ENCODE measurements at regions not wholly inside any gene's neighbourhood (a gene's known extent, or its start where the extent isn't known, plus 50 kb on each side); places are given as distances from the start of the nearest gene placed in this dataset.

DNA sequence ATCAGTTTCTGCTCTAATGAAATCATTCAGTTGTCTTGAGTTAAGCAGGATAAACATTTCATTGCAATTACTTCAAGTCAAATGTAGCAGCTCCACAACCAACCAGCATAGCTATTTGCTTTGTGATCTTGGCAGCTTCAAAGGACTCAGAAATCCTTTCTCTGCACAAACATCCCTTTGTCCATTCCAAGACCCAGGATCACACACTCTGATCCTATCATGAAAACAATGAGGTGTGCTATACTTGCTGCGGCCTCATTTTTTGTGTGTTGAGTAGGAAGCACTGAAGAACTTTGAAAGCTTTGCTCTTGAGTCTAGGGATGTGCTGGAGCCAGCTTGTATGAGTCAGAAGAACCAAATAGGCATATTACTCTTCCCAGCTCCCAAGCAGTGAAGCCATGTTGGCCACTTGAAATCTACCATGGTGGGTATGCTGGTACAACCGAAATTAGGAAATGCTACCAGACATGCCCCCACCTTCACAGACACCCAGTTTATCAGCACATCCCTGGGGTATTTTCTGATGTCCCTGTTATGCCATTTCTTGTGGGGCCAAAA lies 199.4 kb upstream of the PRSS58 start (continued):
- TF ChIP-seq, protein P1, sequence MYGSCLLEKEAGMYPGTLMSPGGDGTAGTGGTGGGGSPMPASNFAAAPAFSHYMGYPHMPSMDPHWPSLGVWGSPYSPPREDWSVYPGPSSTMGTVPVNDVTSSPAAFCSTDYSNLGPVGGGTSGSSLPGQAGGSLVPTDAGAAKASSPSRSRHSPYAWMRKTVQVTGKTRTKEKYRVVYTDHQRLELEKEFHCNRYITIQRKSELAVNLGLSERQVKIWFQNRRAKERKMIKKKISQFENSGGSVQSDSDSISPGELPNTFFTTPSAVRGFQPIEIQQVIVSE (CRISPR knock-in tag; IDR thresholded peaks at IDR 0.05; ENCODE audit: borderline replicate concordance), result no peak
- no peak for TF ChIP-seq ZNF671 (CRISPR knock-in tag; IDR thresholded peaks at IDR 0.05)

DNA sequence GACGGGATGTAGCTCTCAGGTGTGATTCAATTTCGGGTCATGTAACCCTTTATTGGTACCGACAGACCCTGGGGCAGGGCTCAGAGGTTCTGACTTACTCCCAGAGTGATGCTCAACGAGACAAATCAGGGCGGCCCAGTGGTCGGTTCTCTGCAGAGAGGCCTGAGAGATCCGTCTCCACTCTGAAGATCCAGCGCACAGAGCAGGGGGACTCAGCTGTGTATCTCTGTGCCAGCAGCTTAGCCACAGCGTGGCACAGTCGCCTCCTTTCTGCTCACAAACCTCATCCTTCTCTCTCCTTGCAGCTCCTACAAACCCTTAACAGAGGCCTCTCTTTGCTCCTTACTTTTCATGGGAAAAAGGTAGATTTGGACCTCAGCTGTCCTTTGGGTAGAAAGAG lies 197.5 kb upstream of the PRSS58 start:
- DNase-seq (ENCODE audit: low spot score), result no peak
- POLR2A ChIA-PET, result no interaction called here
- no peak for ATAC-seq
- Mint-ChIP-seq H3K36me3 (no peaks in the 10 kb centered on the region), H3K4me3 (no peak overlapping the region), H3K4me1 (peaks cover 9% of the 10 kb centered on the region), H3K27me3 (ENCODE audit: low read depth) (no peaks in the 10 kb centered on the region; the same call in 1 of the 2 replicates), H3K27ac (no peak overlapping the region), H3K9me3 (no peaks in the 10 kb centered on the region)
- CTCF ChIA-PET, result interaction anchor here (1.1 to 4.4 kb wide), 5 partner anchors 11 to 43 kb away, joined by 3 to 29 read pairs (median 6); no protein-coding TSS in a partner anchor
- TF ChIP-seq, protein P2, sequence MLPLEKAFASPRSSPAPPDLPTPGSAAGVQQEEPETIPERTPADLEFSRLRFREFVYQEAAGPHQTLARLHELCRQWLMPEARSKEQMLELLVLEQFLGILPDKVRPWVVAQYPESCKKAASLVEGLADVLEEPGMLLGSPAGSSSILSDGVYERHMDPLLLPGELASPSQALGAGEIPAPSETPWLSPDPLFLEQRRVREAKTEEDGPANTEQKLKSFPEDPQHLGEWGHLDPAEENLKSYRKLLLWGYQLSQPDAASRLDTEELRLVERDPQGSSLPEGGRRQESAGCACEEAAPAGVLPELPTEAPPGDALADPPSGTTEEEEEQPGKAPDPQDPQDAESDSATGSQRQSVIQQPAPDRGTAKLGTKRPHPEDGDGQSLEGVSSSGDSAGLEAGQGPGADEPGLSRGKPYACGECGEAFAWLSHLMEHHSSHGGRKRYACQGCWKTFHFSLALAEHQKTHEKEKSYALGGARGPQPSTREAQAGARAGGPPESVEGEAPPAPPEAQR (CRISPR knock-in tag; IDR thresholded peaks at IDR 0.05), result no peak
- TF ChIP-seq, protein P3, sequence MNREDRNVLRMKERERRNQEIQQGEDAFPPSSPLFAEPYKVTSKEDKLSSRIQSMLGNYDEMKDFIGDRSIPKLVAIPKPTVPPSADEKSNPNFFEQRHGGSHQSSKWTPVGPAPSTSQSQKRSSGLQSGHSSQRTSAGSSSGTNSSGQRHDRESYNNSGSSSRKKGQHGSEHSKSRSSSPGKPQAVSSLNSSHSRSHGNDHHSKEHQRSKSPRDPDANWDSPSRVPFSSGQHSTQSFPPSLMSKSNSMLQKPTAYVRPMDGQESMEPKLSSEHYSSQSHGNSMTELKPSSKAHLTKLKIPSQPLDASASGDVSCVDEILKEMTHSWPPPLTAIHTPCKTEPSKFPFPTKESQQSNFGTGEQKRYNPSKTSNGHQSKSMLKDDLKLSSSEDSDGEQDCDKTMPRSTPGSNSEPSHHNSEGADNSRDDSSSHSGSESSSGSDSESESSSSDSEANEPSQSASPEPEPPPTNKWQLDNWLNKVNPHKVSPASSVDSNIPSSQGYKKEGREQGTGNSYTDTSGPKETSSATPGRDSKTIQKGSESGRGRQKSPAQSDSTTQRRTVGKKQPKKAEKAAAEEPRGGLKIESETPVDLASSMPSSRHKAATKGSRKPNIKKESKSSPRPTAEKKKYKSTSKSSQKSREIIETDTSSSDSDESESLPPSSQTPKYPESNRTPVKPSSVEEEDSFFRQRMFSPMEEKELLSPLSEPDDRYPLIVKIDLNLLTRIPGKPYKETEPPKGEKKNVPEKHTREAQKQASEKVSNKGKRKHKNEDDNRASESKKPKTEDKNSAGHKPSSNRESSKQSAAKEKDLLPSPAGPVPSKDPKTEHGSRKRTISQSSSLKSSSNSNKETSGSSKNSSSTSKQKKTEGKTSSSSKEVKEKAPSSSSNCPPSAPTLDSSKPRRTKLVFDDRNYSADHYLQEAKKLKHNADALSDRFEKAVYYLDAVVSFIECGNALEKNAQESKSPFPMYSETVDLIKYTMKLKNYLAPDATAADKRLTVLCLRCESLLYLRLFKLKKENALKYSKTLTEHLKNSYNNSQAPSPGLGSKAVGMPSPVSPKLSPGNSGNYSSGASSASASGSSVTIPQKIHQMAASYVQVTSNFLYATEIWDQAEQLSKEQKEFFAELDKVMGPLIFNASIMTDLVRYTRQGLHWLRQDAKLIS (CRISPR knock-in tag; IDR thresholded peaks at IDR 0.05; ENCODE audit: borderline replicate concordance), result no peak
- TF ChIP-seq TP53 (CRISPR knock-in tag; IDR thresholded peaks at IDR 0.05) (no peak), NFATC4 (CRISPR knock-in tag; IDR thresholded peaks at IDR 0.05) (no peak), SOX15 (CRISPR knock-in tag; IDR thresholded peaks at IDR 0.05) (no peak), ESRRA (CRISPR knock-in tag; IDR thresholded peaks at IDR 0.05; ENCODE audit: borderline replicate concordance) (no peak), ATF1 (CRISPR knock-in tag; IDR thresholded peaks at IDR 0.05) (no peak), SMAD4 (CRISPR knock-in tag; IDR thresholded peaks at IDR 0.05) (no peak)
- TF ChIP-seq, protein P4, sequence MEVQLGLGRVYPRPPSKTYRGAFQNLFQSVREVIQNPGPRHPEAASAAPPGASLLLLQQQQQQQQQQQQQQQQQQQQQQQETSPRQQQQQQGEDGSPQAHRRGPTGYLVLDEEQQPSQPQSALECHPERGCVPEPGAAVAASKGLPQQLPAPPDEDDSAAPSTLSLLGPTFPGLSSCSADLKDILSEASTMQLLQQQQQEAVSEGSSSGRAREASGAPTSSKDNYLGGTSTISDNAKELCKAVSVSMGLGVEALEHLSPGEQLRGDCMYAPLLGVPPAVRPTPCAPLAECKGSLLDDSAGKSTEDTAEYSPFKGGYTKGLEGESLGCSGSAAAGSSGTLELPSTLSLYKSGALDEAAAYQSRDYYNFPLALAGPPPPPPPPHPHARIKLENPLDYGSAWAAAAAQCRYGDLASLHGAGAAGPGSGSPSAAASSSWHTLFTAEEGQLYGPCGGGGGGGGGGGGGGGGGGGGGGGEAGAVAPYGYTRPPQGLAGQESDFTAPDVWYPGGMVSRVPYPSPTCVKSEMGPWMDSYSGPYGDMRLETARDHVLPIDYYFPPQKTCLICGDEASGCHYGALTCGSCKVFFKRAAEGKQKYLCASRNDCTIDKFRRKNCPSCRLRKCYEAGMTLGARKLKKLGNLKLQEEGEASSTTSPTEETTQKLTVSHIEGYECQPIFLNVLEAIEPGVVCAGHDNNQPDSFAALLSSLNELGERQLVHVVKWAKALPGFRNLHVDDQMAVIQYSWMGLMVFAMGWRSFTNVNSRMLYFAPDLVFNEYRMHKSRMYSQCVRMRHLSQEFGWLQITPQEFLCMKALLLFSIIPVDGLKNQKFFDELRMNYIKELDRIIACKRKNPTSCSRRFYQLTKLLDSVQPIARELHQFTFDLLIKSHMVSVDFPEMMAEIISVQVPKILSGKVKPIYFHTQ (CRISPR knock-in tag; IDR thresholded peaks at IDR 0.05), result no peak
- TF ChIP-seq, protein P5, sequence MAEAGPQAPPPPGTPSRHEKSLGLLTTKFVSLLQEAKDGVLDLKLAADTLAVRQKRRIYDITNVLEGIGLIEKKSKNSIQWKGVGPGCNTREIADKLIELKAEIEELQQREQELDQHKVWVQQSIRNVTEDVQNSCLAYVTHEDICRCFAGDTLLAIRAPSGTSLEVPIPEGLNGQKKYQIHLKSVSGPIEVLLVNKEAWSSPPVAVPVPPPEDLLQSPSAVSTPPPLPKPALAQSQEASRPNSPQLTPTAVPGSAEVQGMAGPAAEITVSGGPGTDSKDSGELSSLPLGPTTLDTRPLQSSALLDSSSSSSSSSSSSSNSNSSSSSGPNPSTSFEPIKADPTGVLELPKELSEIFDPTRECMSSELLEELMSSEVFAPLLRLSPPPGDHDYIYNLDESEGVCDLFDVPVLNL (CRISPR knock-in tag; IDR thresholded peaks at IDR 0.05; ENCODE audit: borderline replicate concordance, low read depth), result no peak
- TF ChIP-seq, protein P6, sequence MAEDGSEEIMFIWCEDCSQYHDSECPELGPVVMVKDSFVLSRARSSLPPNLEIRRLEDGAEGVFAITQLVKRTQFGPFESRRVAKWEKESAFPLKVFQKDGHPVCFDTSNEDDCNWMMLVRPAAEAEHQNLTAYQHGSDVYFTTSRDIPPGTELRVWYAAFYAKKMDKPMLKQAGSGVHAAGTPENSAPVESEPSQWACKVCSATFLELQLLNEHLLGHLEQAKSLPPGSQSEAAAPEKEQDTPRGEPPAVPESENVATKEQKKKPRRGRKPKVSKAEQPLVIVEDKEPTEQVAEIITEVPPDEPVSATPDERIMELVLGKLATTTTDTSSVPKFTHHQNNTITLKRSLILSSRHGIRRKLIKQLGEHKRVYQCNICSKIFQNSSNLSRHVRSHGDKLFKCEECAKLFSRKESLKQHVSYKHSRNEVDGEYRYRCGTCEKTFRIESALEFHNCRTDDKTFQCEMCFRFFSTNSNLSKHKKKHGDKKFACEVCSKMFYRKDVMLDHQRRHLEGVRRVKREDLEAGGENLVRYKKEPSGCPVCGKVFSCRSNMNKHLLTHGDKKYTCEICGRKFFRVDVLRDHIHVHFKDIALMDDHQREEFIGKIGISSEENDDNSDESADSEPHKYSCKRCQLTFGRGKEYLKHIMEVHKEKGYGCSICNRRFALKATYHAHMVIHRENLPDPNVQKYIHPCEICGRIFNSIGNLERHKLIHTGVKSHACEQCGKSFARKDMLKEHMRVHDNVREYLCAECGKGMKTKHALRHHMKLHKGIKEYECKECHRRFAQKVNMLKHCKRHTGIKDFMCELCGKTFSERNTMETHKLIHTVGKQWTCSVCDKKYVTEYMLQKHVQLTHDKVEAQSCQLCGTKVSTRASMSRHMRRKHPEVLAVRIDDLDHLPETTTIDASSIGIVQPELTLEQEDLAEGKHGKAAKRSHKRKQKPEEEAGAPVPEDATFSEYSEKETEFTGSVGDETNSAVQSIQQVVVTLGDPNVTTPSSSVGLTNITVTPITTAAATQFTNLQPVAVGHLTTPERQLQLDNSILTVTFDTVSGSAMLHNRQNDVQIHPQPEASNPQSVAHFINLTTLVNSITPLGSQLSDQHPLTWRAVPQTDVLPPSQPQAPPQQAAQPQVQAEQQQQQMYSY (CRISPR knock-in tag; IDR thresholded peaks at IDR 0.05), result no peak
- TF ChIP-seq, protein P7, sequence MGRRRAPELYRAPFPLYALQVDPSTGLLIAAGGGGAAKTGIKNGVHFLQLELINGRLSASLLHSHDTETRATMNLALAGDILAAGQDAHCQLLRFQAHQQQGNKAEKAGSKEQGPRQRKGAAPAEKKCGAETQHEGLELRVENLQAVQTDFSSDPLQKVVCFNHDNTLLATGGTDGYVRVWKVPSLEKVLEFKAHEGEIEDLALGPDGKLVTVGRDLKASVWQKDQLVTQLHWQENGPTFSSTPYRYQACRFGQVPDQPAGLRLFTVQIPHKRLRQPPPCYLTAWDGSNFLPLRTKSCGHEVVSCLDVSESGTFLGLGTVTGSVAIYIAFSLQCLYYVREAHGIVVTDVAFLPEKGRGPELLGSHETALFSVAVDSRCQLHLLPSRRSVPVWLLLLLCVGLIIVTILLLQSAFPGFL (CRISPR knock-in tag; IDR thresholded peaks at IDR 0.05; ENCODE audit: borderline replicate concordance), result no peak
- TF ChIP-seq, protein P8, sequence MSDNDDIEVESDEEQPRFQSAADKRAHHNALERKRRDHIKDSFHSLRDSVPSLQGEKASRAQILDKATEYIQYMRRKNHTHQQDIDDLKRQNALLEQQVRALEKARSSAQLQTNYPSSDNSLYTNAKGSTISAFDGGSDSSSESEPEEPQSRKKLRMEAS (CRISPR knock-in tag; IDR thresholded peaks at IDR 0.05), result no peak
